ENCODE measurements at regions not wholly inside any gene's neighbourhood (a gene's known extent, or its start where the extent isn't known, plus 50 kb on each side); places are given as distances from the start of the nearest gene placed in this dataset.
A peak's percentile ranks its signal among the peaks of the same experiment; 100 is the strongest.

DNA sequence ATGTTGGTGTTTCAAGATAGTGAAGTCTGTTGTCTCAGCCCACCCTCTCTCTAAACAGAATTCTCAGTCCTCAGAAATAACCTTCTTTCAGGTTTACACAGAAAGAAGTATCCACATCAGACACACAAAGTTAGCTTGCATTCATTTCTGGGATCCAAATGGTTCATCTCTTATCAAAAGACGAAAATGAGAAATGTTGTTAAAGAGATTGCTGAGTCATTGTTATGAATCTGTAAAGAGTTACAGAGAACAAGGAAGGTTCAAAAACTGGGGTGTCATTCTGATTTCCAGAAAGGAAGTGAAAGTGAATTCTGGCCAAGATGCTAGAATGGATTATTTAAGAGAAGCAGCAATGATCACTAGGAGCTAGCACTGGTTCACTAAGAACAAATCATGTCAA, 90.5 kb upstream of the ATXN1 start:
- no peak for DNase-seq

DNA sequence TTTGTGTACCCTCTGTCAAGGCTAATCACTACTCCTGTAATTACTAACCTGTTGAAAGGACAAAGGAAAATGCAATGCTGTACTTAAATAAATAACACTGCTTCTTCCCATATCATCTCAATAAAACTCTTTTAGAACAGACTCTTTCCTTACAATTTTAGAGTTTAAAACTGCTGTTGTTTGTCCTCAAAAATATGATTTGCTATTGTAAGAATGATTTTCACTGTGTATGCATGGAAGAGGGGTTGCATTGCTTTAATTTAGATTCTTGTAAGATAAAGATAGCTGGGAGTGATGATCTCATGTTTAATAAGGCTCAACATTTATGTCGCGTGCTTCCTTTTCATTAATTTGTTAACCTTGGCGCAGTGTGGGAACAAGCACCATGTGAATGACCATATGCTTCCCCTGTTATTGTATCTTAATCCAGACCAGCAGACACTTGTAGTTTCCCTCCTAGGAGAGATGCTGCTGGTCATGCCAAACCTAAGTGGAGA, 89.8 kb upstream of the ATXN1 start:
- DNase-seq: no peak

DNA sequence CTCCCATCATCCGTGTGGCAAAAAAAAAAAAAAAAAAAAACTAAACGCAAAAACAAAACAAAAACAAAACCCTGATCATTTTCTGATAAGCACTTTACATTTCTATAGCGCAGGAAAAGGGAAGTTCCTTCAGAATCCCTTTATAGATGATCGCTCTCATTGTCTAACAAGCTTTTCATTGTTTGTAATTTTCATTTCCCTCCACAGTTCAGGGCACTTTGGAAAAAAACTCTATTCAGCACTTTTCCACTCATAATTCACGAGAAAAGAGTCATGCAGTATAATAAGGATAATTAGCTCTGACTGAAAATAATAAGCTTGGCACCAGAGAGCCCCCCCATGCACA, 89.4 kb upstream of the ATXN1 start:
- no peak for DNase-seq

DNA sequence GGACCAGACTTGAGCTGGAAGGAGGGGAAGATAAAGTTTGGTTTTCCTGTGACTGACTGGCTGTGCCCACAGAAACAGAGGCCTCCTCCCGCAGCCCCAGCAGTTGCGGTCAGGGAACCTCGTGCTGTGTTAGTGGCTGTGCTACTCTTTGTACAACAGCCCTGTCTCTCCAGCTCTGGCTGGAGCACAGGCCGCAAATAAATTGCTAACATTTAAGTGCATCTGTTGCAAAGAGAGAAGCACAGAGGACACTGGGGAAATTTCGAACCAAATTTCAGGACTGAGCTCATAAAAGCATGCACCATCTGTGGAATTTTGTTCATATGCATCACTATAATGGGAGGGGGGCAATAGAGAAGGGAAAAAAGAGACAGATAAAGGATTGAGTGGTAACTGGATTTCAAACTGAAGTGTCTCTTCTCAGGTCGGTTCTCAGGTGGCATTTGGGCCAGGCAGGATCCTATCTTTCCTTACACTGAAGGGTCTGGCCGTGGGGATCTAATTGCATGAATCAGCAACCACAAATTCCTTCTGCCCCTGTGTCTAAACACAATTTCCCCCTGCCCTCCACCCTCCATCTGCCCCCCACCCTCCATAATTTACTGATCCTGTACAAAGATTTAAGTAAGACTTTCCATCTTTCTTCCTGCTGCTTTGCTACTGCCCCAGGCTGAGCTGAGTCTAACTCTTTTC, 88.9 kb upstream of the ATXN1 start:
- DNase-seq: no peak

GRCh38 chr6:16849280-16849987, 88.2 kb upstream of the ATXN1 start:
- DNase-seq: peak; percentile 47

- DNase-seq: no peak
Measured at GRCh38 chr6:16846399-16846778, 85.1 kb upstream of the ATXN1 start.

GRCh38 chr6:16844183-16844582, 82.9 kb upstream of the ATXN1 start:
- no peak for DNase-seq

DNA sequence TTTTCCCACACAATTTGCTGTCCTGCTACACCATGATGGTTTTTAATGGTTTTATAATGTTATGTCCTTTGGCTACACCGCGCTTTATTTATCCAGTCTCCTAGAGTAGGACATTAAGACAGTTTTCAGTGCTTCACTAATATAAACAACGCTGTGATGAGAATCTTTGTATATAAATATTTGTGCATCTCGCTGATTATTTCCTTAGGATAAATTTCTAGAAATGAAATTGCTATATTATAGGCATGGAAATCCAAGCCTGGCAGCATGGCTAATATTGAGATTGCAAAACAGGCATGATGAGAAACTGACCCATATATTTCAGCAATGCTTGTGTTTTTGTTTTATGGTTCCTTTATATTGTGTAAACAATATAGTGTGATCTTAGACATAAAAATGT, 81.4 kb upstream of the ATXN1 start:
- DNase-seq: no peak

GRCh38 chr6:16841241-16841640, 80.0 kb upstream of the ATXN1 start:
- no peak for DNase-seq

DNA sequence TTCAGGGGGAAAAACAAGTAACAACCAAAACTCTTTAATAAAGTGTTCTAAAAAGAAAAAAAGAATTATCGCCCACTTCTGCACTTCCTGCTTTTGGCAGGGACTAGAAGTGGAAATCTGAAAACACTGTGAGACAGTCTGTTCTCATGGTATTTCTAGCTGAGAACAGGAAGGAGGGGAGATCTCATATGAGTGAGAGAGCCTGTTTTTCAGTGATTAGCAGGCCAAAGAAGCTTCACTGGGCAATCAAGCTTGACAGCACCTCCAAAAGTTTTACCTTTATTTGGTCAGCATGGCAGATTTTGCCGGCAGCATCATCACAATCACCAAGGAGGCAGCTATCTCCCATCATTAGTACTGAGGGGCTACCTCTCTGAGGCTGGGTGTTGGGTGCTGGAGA, 79.5 kb upstream of the ATXN1 start:
- DNase-seq: no peak

- DNase-seq: no peak
Measured at GRCh38 chr6:16840291-16840690, 79.0 kb upstream of the ATXN1 start.

DNA sequence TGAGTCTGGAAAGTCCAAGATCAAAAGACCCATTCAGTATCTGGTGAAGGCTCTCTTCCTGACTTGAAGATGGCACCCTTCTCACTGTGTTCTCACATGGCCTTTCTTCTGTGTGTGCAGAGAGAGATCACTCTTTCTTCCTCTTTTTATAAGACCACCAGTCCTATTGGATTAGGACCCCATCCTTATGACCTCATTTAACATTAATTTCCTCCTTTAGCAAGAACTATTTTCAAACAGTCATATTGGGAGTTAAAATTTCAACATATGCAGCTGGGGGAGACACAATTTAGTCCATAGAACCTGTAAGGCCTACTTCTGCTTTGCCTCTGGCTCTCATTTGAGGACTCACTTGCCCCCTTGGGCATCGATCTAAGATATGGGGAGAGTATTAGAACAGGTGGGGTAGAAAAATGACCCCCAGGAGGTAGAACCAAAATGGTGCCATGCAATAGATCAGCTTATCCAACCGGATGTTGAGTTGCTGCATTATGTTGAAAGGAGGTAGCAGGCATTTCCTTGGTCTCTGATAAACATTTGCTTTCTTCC, 78.4 kb upstream of the ATXN1 start:
- no peak for DNase-seq

DNA sequence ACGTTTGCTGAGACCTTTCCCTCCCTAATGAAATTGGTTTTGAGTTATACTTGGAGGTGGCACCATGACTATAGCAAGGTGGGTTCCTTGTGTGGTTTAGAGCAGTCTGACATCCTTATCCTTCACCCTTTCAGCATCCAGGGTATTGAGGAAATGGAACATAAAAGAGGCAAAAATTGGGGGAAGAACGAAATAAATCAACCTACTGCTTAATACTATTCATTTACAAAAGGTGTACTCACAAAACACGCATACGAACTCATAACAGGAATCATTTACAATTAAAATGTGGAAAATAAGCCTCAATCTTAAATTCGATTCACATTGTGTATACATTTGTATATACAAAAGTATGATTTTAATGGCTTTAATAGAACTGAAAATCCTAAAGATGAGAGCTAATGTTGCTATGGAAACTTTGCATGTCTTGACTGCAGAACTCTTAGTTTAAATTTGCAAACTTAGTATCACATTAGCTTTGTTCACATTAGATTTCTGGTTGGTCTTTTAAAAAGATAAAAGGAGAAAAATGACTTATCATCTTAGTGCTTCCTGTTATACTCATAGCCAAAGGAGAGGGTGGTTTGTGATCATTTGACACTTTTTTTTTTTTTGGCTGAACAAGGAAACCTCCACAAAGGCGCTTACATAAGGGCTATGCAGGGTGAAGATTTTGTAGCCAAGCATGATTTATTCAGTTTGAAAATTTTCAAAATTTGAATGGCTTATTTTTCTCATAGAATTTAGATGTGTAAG, 76.1 kb upstream of the ATXN1 start:
- DNase-seq: no peak

GRCh38 chr6:16836144-16836981, 75.1 kb upstream of the ATXN1 start:
- DNase-seq: no peak

DNA sequence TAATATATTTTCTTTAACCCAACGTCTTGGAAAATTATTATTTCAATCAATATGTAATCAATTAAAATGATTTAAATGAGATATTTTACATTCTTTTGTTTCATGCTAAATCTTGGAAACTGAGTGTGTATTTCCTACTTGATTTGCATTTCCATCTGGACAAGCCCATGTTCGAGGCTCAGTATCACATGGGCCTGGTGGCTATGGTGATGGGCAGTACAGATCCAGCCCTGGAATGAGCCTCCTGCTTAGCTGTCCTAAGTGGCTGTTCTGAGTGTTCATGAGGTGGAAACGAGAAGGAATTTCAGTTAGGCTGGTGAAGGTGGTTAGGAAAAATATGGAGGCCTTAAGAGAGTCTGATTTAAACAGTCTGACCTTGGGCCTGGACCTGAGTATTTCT, 73.0 kb upstream of the ATXN1 start:
- no peak for DNase-seq

DNA sequence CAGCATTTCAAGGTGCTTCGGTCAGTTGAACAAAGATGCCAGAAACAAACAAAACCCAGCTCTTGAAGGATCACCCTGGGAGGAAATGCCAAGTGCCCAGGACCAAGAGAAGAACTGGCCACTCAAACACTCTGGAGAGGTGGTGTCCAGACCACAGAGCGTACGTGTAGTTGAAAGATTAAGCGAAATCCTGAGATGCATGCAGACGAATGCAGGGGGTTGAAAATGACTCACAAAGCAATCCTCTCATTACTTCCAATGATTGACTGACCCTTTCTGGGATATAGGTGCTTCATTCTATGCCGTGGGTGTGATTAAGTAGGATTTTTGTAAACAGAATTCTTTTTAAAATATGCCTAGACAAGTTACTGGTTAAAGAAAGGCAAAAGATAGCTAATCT, 71.5 kb upstream of the ATXN1 start:
- DNase-seq: no peak

DNA sequence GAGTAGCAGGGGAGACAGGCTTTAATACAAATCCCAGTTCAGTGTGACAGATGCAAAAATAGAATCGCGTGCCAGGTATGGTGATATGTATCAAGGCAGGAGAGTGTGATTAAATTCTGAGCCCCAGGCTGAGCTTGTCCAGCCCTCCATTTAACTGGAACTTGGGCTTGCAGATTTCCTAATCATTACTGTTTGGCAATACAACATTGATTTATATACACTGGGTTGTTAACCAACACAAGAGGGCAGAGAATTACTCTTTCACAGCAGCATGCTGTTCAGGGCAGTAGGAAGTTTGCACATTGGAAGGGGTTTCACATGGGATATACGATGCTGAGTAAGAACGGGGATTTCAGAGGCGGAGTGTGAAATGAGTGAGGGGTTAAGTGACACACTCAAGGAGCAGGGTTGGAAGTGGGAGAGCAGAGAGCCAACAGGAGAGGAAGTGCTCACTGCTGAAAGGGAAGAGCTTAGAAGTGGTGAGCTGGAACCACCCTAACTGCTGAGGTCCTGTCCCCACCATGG, 70.8 kb upstream of the ATXN1 start:
- no peak for DNase-seq

DNA sequence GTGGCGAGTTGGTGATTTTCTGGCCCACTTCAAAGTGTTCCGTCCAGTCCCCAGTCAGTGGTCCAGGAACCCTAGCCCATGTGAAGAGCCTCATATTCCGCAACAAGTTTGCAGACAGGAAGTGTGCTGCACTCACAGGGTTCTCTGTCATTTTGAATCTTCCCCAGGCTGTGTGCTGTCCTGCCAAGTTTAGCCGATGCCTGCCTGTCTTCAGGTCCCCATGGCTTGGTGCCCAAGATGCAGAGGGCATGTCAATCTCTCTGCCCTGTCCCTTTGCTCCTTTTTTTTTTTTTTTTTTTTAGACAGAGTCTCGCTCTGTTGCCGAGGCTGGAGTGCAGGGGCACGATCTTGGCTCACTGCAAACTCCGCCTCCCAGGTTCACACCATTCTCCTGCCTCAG, 69.9 kb upstream of the ATXN1 start:
- DNase-seq: no peak

DNA sequence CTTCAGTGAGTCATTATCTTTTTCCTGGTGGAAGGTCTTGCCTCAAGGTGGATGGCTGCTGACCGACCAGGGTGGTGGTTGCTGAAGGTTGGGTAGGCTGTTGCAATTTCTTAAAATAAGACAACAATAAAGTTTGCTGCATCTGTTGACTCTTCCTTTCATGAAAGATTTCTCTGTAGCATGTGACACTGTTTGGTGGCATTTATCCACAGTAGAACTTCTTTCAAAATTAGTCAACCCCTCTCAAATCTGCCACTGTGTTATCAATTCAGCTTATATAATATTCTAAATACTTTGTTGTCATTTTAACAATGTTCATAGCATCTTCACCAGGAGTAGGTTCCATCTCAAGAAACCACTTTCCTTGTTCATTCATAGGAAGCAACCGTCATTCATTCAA, 66.8 kb upstream of the ATXN1 start:
- DNase-seq: no peak

GRCh38 chr6:16827627-16828026, 66.4 kb upstream of the ATXN1 start:
- DNase-seq: no peak

DNA sequence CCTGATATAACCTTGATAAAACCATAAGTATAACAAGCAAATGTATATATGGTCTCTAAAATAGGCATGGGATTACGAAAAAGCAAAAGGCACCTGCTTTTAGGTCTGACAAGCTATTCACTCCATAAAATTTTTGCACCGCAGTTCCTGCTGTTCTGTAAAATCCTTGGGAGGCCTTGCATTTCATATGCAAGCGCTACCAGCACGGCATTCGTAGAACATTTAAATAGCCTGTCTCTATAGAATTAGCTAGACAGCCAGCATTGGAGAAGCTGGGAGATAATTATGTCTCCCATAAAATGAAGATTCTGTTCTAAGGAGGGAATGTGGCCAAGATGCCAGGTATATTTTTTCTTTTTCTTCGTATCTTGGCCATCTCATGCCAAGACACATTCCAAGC, 64.5 kb upstream of the ATXN1 start:
- DNase-seq: no peak

All from renal pelvis (tissue), 1 donor.